GM12874 (cell line): ENCODE measurements at regions not wholly inside any gene's neighbourhood (a gene's known extent, or its start where the extent isn't known, plus 50 kb on each side); places are given as distances from the start of the nearest gene placed in this dataset.

Experiments used
- TF ChIP-seq, protein P1 (sequence below): IDR thresholded peaks from 2 replicates; pipeline ENCODE4 v1.5.1; 2011; ENCODE audit warnings: low read depth, mild to moderate bottlenecking, control low read depth, low read length, moderate library complexity; ENCODE audit not compliant: insufficient read depth

DNA sequence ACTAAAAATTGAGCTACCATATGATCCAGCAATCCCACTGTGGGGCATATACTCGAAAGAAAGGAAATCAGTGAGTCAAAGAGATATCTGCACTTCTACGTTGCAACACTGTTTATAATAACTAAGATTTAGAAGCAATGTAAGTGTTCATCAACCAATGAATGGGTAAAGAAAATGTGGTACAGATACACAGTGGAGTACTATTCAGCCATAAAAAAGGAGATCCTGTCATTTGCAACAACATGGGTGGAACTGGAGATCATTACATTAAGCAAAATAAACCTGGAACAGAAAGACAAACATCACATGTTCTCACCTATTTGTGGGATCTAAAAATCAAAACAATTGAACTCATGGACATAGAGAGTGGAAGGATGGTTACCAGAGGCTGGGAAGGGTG, 385.0 kb upstream of the TRIB2 start:
- TF ChIP-seq, protein P1, sequence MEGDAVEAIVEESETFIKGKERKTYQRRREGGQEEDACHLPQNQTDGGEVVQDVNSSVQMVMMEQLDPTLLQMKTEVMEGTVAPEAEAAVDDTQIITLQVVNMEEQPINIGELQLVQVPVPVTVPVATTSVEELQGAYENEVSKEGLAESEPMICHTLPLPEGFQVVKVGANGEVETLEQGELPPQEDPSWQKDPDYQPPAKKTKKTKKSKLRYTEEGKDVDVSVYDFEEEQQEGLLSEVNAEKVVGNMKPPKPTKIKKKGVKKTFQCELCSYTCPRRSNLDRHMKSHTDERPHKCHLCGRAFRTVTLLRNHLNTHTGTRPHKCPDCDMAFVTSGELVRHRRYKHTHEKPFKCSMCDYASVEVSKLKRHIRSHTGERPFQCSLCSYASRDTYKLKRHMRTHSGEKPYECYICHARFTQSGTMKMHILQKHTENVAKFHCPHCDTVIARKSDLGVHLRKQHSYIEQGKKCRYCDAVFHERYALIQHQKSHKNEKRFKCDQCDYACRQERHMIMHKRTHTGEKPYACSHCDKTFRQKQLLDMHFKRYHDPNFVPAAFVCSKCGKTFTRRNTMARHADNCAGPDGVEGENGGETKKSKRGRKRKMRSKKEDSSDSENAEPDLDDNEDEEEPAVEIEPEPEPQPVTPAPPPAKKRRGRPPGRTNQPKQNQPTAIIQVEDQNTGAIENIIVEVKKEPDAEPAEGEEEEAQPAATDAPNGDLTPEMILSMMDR, result no peak

DNA sequence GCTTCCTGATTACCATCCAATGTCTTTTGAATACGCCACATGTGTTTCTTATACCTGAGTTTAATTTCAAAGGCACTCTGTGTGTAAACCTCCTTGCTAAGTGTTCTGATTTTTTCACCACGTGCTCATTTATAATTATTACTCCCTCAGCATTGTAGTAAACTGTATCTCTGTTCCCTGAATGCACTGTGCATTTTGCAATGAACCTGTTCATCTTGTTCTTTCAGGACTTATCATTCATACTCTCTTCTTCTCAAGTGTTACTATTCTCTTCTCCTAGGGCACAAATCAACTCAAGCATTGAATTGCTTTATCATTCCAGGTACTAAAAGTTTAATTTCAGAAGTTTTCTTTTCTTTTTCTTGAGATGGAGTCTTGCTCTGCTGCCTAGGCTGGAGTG, 383.4 kb upstream of the TRIB2 start:
- TF ChIP-seq, protein P1, result no peak

DNA sequence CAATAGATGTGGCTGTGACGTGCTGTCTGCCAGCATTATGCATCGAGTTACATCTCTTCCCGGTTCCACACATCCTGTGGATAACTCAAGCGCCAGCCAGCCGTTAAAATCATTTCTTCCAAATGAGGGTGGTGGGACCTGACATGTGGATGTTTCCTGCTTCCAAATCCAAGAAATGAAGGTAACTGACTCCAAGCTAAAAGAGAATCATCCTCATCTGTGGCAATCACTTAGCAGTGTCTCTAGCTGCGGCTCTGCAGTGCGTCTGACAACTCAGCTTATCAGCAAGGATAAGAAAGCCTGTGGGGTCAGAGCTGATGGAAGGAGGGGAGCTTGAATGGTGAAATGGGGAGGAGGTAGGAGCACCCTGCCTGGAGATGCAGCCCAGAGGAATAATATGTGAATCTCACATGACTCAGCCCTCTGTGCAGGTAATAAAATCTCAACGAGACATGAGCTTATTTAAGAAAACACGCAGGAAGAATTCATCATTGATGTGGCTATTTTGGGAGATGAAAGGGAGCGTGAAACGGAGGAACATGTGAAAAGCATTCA, 382.2 kb upstream of the TRIB2 start:
- TF ChIP-seq, protein P1, result no peak

DNA sequence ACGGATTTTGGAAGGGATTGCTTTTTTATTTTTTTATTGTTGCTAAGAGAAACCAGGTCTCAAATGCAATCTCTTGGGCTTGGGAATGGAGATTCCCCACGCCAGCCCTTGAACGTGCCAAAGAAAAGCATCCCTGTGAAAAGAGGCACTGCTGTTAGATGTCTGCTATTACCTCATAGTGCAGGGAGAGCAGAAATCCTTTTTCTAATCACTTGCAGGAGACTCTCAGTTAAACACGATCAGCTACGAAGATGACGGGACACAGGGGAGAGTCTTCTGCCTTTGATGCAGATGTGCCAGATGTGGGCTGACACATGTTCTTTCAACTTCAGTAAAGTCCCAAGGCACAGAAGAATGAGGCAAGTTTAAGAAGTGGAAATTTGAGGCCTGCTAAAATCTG, 381.6 kb upstream of the TRIB2 start:
- TF ChIP-seq, protein P1, result no peak

DNA sequence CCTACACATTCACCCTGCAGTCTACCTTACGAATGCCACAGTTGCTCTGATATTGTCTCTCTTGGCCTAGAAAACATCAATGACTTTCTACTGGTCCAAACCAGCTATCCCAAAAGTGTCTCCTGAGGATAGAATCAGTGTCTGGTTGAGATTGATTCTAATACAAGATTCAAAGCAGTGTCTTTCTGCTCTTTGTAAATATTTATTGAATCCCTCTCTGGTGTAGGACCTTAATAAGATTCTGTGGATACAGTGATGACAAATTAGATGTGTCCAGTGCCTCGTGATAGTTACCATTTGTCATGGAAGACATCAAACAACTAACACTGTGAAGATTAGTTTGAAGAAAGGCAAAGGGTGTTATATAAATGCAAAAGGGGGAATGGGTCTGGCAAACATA, 380.7 kb upstream of the TRIB2 start:
- TF ChIP-seq, protein P1, result no peak

DNA sequence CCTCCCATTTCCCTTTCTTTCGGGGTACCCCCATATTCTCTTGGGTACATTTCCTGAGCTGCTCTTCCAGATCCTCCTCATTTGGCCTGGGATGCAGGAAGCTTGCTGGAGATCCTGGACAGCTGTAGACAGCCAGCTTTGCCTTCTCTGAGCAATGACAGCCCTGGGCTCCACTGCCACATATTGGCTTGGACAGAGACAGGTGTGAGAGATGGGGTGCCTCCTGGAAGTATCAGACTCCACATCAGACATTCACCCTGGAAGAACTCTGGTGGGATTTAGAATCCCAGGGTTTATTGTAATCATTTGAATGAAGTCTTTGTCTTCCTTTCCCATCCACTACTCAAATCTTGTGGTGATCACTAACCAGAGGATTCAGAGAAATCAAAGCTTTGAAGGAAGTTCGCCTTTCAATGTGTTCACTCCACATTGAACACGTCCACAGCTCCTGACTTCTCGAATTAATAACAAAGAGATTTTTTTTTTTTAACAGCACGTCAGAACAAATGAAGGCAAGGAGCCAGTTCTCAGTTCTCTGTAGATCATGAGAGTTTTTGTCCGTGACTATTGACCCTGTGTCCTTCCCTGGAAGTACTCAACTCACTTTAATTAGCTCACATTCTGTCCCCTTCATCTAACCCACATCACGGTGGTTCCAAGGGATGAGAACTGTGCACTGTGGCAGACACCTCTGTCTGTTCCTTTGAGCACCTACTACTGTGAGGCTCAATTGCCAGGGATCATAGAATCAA, 377.6 kb upstream of the TRIB2 start:
- TF ChIP-seq, protein P1, result no peak

DNA sequence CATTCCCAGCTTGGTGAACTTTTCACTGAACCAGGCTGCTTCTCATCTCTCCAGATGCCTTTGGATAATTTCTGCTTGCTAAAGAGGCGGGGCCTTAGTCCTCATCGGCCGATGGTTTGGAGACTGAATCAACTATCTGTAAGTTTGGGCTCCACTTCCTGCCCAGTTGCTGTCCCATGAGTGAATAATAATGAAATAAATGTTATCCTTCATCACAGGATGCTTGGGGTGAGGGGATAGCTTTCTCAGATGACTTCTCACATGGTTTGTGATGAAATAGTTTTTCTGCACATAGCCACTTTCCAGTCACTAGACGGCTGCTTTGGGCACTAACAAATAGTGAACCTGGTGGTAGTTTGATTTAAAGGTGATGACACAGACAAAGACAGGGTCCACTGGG, 376.6 kb upstream of the TRIB2 start:
- TF ChIP-seq, protein P1, result no peak
